Limb (tissue), 2 donors: ENCODE measurements at regions not wholly inside any gene's neighbourhood (a gene's known extent, or its start where the extent isn't known, plus 50 kb on each side); places are given as distances from the start of the nearest gene placed in this dataset.
A peak's percentile ranks its signal among the peaks of the same experiment; 100 is the strongest.
"Not testable (repeated sequence)": the region's sequence is repeated elsewhere in the genome, so short reads cannot be mapped to it uniquely, and the experiment has no call there.

Experiments
- DNase-seq, 2 donors: peaks; one replicate each; pipeline ENCODE4 v3.0.0-alpha.2; 2016; ENCODE audit errors: extremely low spot score in 2 of 2

- DNase-seq, result no peak
Observed at GRCh38 chr9:124124729-124125650, 113.4 kb downstream of the LHX2 start.

- no peak for DNase-seq
Observed at GRCh38 chr9:124125651-124125977, 114.0 kb downstream of the LHX2 start.

- peak; percentile 40 to 83 for DNase-seq
Observed at GRCh38 chr9:124126648-124127646, 115.4 kb downstream of the LHX2 start.

- DNase-seq, result no peak
Observed at GRCh38 chr9:124128568-124129166, 117.1 kb downstream of the LHX2 start.

DNA sequence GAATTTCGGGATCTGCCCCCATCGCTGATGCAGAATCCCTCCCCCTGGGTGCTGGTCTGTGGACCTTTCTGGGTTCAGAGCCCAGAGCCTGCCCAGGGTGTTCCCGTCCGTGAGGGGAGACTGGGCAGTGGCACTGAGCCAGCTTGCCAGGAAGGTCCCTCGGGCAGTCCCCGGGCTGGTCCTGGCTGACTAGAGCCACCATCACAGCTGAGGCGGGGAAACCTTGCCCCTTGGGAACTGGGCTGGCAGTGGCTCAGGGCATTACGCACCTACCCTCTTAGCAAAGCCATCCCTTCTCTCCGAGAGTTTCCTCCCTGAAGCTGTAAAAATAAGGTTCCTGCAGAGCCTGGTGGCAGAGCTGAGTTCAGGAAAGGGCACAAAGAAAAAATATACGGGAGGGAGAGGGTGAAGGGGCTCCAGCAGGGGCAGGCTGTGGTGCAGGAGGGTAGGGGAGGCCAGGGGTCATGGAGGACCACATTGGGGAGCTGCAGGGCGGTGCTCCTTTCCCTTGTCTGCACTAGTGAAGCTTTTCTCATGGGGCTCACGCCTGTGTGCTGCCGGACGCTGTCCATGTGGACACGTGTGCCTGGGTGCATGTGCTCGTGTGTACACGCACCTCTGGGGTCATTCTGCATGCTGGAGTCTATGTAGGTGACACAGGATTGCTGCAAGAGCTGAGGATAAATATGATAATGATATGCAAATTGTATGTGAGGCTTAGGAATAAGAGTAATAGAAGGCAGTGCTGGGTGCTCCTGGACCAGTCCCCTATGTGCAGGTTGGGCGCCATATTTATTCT lies 118.9 kb downstream of the LHX2 start:
- no peak for DNase-seq

- not testable (repeated sequence) for DNase-seq
Observed at GRCh38 chr9:124131518-124131917, 120.0 kb downstream of the LHX2 start.

DNA sequence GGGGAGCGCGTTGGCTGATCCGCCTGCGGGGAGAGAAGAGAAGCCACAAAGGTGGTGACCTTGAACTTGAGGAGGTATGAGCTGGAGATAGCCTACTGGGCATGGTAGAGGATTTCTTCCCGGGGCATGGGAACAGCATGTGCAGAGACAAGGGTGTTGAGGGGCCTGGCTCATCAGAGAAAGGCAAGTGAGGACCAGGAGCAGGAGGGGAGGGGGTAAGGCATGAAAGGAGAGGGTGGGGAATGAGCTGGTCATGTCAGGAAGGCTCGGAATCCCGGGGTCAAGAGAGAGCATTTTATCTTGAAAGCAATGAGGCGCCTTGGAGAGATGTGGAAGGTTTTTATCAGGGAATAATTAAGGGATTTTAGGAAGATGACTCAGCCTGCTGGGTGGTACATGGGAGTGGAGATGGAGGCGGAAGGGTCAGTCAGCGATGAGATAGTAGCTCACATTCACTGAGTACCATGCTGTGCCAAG lies 121.1 kb downstream of the LHX2 start:
- DNase-seq, result no peak

DNA sequence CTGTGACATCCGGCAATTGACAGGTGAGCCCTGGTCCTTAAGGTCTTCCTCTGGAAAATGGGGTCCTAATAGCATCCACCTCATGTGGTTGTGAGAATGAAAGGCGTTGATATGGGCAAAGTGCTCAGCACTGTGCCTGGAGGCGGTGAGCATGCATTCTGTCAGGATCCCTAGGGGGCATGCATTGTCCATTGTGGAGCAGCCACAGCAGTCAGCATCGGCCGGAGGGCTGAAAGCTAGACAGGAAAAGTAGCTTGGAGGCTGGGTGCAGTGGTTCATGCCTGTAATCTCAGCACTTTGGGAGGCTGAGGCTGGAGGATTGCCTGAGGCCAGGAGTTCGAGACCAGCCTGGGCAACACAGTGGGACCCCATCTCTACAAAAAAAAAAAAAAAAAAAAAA lies 122.2 kb downstream of the LHX2 start:
- no peak for DNase-seq

DNA sequence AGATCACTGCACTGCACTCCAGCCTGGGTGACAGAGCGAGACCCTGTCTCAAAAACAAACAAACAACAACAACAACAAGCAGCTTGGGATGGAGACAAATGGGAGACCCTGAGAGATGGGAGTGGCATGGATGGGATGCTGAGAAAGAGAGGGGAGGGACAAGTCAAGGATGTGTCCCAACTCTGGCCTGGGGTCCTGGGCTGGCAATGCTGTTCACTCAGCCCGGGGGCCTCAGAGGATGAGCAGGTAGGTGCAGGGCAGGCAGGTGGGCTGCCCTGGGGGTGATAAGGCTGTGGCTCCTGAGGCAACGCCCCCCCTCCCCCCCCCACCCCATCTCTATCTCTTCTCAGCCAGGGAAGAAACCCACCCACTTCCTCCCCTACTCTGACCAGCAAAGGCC lies 123.0 kb downstream of the LHX2 start:
- DNase-seq, result no peak

DNA sequence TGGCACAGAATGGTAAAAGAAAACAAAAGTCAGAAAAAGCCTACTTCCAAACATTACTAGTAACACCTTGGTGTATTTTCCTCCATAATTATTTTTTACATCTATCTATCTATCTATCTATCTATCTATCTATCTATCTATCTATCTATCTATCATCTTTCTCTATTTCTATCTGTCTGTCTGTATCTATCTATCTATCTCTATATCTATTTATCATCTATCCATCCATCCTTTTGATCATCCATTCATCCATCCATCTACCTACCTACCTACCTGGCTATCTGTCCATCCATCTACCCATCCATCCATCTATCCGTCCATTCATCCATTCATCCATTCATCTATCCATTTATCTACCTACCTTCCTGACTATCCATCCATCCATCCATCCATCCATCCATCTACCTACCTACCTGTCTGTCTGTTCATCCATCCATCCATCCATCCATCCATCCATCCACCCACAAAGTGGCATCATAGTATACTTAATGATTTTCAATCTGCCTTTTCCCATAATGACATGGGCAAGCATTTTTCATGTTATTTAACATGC lies 121.9 kb upstream of the NEK6 start:
- no peak for DNase-seq

DNA sequence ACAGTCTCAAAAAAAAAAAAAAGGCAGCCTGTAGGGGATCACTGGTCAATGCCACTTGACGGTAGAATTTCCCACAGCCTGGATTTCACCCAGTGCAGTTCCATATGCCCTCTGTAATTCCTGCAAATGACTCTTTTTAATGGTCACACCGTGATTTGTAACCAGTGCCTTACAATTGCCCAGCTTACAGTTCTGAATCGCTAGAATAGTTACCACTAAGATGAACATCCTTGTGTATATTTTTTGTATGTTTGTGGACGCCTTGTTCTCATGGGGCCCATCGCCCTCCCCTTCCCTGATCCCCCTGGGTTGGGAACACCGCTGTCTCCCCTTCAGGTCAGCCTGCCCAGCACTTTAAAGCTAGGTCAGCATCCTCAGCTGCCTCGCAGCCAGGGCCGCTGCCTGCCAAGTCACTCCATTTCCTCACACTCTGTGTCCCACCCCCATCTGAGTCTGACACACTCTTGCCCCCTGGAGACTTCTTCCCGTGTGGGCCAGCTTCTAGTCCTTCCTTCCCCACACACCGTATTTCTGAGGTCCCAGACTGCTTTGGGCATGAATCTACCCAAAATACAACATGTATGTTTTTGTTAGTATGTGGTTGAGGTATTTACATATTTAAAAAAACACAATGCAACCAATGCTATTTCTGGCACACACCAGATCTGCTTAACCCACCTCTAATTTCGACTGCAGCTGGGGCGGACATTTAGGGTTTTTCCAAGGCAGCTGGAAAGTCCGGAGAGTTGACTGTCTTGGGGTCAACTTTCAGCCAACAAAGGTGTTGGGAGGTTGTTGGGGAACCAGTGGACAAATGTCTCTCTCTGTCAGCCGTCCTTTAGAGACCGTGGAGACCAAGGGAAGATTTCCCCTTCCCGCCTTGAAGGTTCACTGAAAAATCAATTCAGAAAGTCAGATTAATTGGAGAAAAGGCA lies 120.5 kb upstream of the NEK6 start:
- DNase-seq, result no peak

GRCh38 chr9:124137944-124138335 lies 119.8 kb upstream of the NEK6 start:
- DNase-seq, result no peak

- no peak for DNase-seq
Observed at GRCh38 chr9:124139001-124139400, 118.7 kb upstream of the NEK6 start.

GRCh38 chr9:124140941-124141568 lies 116.7 kb upstream of the NEK6 start:
- DNase-seq, result no peak

- DNase-seq, result not testable (repeated sequence)
Observed at GRCh38 chr9:124144561-124145123, 113.1 kb upstream of the NEK6 start.

- no peak for DNase-seq
Observed at GRCh38 chr9:124146031-124146561, 111.7 kb upstream of the NEK6 start.

DNA sequence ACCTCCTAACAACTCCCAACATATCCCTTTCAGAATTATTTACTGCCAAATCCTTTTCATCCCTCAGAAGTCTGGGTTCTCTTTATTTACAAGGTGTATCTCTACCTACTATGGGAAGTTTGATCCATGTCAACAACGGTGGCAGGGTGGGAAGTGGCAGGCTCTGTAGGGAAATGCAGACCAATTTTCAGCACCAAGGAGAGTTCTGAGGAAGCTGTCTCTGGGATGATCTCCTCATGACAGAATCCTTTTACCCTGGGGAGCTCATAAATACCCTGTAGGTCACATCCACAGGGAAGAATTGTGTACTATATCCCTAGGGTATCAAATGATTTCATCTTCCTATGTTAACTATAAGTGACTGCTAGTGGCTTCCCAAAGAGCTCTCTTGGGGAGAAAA lies 107.8 kb upstream of the NEK6 start:
- no peak for DNase-seq

- peak in 1 of 2 donors; percentile 28 for DNase-seq
Observed at GRCh38 chr9:124163760-124164255, 93.9 kb upstream of the NEK6 start.
